NCI-H2081 (cell line): ENCODE measurements at regions not wholly inside any gene's neighbourhood (a gene's known extent, or its start where the extent isn't known, plus 50 kb on each side); places are given as distances from the start of the nearest gene placed in this dataset.
"Not testable (repeated sequence)": the region's sequence is repeated elsewhere in the genome, so short reads cannot be mapped to it uniquely, and the experiment has no call there.

ENCODE experiments used
- DNase-seq, 2 experiments: peaks; one replicate each; lab custom pipeline; 2025; lab: John Stamatoyannopoulos, UW

DNA sequence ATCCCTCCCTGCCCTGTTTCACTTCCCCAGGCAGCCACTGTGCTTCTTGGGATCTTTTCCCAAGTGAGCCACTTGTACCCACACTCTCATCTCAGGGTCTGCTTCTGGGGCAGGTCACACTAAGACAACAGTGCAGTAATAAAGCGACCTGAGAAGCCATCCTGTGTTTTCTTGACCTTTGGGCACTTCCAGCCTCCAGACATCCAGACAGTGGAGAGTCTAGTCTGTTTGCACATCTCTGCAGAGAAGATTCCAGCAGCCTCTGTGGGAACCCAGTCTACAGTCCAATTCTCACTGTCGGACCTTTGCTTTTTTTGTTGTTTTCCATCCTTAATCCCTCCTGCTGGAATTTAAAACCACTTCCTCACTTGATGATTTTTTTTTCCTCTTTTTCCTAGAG is 50.3 kb upstream of the ATP6AP2 start:
- DNase-seq: no peak

DNA sequence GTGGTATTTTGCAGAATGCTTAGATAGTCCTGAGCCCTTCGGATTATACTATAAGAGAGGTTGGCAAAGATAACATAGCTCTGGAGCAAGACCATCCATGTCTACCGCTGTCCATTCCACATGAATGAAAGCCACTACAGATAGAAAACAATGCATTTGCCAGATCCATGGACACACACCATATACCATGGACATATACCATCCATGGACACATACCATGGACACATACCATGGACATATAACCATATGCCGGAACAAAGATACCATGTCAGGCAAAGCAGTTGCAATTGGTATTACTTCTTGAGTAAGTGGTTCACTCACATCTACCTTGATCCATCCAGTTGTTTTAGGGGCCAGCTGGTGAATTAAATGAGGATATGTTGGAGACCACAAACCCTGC is 53.2 kb upstream of the ATP6AP2 start:
- DNase-seq: no peak

DNA sequence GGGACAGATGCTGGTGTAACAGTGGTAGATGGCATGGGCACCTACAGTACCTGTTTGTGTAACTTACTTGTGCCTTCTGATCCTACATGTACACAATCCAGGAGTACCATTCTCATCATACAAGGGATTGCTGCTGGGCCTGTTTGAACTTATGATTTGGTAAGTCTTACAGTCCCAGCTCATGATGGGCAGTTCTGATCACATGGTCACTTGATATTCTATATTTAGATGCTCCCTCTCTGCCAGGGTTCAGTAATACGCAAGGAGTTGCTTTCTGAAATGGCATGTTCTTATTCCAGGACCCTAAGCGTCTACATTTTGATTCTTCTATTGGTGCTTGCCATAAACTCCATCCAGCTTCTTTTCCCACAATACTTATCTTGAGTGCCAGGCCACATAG is 54.4 kb upstream of the ATP6AP2 start:
- DNase-seq: no peak

DNA sequence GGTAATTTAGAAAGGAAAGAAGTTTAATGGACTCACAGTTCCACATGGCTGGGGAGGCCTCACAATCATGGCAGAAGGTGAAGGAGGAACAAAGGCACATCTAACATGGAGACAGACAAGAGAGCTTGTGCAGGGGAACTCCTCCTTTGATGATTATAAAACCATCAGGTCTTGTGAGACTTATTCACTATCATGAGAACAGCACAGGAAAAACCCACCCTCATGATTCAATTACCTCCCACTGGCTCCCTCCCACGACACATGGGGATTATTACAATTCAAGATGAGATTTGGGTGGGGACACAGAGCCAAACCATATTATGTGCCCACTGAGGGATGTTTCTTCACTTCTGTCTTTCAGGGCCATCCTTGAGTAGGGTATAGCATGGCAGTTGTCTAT is 54.9 kb upstream of the ATP6AP2 start:
- DNase-seq: not testable (repeated sequence)

DNA sequence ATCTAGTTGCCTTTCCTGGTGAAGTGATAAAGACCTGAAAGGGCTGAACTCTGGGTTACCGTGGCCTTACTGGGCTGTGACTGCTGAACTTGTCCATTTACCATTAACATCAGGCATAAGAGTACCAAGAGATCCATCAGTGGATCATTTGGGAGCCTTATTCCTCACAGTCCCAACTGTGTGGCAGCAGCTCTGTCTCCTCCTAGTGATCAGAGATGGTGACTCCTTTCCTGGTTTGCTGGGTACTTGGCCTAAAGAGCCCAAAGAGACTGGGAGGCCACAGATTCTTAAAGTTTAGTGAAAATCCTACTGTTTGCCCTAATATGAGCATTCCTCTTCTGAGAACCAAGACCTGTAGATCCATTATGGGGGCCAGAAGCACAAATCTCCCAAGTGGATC is 56.3 kb upstream of the ATP6AP2 start:
- no peak for DNase-seq

DNA sequence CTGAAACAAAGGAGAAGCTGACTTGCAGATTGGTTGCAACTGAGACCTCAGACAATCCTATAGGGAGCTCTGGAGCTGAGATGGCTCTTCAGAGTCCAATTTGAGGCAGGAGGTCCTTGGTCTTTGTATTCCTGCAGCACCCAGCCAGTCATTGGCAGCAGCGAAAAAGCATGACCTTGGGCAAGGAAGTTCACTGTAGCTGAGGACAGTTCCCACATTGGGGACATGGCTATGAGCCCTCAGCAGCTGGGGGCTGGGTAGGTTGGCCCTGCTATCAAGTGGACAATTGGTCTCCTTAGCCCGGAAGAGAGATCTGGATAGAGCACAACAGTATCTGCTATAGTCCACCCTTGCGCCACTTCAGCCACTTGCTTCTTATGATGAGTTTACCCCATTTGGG is 56.9 kb upstream of the ATP6AP2 start:
- no peak for DNase-seq

DNA sequence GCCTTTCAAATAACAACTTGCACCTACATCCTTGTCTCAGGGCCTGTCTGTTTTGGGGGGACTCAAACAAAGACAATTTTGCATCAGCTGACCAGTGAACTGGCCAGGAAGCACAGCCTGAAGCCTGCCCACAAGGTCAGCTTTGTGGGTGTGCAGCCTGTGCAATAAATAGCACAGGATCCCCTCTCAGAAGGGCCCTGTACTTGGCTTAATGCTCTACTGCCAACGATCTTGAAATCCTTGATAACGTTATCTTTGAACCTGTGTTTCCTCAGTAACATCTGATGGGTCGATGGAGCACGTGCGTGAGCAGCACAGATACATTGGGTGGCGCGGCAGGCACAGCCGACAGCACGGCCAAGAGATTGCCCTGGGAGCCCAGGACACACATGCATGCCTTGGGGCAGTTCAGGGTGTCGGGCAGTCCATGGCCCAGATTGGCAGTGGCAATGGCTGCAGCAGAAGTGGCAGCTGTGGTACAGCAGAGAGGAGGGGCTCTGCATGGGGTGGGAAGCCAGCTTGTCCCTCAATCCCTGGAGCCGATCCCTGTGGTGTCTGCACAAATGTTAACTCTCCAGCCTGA is 58.8 kb upstream of the ATP6AP2 start:
- no peak for DNase-seq

DNA sequence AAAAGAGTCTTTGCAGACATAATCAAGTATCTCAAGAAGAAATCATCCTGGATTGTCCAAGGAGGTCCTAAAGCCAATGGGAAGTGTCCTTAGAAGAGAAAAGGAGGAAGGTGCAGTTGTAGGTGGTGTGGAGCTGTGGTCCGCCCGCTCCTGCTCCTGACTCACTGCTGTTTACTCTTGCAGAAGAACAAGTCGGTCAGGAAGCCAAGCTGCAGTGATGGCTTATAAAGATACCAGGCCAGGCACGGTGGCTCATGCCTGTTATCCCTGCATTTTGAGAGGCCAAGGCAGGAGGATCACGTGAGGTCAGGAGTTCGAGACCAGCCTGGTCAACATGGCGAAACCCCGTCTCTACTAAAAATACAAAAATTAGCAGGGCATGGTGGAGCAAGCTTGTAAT is 66.4 kb upstream of the ATP6AP2 start:
- DNase-seq: no peak

DNA sequence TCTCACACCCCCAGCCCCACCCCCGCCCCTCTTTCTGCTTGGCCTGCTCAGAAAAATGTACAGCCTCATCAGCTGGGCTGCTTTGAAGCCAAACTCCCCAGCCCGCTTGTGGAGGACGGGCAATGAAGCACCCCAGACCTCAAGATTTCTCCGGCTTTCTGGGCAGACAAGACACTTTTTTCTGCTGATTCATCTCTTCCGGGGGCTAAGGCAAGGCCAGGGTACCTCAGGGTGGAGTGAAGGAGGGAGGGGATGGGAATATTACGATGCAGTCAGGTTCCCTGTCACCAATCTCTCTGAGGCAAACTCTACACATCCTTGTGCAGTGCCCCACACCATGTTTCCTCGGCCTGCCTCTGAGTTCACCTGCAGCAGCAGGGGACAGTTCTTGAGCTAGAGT is 66.9 kb upstream of the ATP6AP2 start:
- no peak for DNase-seq

DNA sequence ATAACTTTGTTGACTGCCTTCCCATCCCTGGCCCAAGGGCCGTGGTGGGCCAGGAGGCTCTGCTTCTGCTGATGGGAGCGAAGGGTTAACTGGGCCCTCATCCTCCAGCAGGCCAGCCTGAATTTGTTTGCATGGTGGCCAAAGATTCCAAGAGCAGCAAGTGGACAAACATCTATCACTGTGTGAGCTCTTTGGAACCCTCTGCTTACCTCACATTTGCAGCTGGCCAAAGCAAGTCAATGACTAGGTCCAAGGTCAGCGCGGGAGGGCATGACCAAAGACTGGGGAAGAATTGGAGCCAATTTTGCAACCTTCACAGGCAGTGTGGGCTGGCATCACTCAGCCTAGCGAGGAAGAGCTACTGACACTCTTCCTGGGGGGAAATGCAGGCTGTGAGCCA is 67.8 kb upstream of the ATP6AP2 start:
- DNase-seq: no peak

DNA sequence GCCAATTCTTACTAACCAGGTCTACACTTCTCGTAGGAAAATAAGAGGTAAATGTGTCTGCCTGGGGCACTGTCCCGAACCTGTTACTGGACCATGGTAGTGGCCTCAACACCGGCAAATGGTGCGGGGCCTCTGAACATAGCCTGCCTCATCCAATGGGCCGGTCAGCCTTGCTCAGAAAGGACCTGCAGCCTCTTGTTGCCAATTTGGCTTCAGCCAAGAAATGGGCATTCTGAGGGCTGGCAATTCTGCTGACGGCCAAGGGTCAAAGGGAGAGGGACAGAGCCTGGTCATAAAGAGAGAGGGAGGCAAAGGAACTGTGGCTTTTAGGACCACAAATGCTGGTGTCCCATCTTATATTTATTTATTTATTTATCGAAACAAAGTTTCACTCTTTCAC is 69.5 kb upstream of the ATP6AP2 start:
- no peak for DNase-seq

DNA sequence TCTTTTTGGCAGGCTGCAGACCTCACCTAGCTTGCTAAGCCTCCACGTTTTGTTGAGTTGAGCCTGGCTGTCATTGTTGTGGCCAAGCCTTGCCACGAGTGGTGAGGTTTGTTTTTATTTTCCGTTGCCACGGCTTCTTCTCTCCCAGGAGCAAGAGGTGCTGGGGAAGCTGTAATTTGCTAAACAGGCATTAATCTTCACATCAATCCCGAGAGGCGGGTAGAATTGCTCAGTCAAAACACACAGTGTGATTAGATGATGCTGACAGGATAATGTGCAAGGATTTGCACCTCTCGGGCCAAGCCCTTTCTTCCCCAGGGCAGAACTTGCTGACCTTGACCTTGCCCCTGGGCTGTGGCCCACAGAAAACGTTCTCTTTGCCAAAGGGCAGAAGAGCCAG is 72.2 kb upstream of the ATP6AP2 start:
- DNase-seq: no peak

DNA sequence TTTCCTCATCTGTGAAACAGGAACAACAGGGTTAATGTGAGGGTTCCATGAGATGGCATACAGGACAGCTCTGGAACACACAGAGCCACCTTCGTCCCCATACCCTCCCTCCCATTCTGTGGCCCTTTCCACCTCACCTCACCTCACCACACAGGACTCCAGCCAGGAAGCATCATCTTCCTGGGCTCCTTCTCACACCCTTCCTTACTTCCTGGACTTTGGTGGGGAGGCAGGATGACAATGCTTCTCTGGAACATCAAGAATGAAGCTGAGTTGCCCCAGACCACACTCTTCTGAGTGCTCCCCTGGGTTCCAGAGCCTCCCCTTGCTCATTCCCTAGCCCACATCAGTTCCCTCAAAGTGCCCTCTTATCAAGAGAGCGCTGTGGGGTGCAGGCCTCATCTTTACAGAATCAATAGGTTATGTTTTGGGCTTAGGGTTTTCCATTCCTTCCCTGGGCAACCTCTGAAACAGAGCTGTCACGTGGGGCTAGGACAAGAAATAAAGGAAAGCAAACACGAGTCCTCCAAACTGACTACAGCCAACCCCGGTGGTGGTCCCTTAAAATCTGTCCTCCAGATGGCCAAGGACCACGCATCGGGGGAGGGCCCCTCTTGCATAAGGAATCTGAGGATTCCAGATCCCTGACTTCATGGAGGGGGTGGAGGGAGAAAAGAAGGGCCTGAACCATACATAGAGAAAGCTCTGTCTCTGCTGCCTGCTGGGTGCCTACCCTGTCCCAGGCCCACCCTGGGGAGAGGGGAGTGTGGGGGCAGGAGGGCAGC is 74.4 kb upstream of the ATP6AP2 start:
- no peak for DNase-seq

DNA sequence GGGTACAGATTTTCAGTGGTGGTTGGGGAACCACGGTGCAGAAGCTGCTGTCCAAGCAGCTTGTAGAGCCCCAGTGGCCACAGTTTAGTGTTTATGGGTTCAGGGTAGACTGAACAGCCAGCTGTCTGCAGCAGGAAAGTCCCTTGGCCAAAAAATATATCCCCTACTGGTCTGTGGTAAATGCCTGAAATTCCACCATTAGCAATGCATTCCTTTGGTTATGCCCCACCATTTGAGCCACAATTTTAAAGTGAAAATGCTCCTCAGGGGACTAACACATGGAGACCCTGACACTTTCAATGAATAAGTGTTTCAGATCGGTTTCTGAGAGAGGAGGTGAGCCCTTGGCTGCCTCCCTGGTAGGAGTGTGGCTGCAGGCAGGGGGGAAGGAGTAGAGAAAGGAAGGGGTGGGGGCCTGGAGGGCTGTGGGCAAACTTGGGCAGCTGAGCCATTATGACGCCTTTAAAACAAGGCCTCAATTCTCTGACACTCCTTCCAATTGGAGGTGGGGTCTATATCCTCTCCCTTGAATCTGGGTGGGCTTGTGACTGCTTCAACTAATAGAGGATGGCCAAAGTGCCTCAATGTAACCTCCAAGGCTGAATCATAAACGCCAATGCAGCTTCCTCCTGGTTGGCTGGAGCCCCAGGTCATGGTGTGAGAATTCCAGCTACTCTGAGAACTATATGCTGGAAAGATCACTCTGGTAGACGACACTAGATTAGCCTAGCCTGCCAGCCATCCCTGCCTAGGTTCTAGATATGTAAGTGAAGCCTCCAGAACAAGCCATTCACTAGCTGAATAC is 75.8 kb upstream of the ATP6AP2 start:
- DNase-seq: no peak

DNA sequence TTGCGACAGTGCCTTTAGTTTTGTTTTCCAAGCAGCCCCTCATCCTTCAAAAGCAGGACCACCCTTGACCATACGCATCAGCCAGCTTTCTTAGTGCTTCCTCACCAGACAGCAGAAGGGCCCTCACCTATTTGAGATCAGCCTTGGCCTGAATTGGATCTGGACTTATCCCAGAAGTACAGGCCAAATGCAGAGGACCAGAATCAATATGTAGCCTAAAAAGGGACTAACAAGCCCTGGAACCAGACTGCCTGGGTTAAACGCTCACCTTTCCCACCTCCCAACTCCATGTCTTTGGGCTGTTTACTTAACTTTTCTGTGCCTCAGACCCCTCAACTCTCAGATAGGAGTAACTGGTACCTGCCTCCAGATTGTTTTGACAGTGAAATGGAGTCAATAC is 77.7 kb upstream of the ATP6AP2 start:
- no peak for DNase-seq

DNA sequence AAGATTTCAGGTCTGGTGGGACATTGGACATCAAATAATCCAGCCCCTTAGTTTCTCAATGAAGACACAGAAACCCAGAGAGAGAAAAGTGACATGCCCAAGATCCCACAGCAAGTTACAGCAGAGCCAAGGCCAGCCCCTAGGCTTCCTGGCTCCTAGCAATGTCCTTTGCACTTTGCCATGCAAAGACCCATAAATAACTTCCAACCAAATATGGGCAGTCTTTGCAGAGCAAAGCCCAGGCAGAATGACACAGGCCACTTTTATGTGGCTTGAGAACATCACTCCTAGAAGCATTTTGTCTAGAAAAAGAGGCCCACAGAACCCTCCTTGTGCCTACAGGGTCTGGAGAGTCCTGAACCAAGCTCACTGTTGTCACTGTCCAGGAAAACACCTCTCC is 78.1 kb upstream of the ATP6AP2 start:
- DNase-seq: no peak

DNA sequence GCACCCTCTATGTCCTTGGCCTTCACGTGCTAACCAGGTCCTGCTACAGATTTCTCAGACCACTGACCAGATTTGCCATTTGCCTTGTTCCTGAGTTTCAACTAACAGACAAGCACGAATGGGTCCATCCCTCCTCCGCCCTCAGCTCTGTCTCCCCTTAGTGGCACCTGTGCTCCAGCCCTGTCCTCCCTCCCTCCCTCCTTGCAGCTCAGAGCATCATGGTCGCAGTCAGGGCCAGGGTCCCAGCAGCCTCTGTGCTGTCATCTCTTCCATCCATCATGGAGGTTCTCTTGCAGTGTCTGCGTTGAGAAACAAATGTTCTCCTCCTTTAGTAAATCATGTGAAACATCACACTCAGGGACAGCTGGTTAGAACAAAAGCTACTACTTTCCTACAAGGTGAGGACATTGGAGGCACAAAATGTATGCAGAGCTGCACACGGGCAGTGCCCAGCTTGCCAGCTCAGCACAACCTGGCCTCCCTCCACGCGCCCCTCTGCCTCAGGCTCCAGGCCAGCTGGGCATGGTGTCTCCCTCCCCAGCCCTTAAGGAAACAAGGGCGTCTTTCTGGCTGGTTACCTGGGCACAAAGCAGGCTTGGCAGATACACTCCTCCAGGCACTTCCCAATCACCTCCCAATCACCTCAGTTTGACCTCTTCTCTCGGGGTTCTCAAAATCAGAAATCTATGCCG is 79.5 kb upstream of the ATP6AP2 start:
- DNase-seq: no peak

DNA sequence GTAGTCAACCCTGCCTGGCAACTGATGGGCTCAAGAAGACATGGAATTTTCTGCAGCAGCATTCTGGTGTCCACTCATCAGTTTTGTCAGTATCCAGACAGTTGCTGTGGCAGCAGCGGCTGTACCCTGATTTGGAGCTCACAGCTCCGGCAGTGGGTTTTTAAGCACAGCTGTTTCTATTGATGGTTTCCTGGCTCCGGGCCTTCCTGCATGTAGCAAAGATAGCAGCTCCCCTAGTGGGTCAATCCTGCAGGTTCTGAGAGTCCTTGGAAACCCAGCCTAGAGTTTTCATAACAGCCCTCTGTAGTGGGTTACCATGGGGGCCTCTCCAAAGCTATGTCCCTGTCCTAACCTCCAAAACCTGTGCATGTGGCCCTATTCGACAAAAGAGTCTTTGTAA is 84.0 kb upstream of the ATP6AP2 start:
- no peak for DNase-seq

DNA sequence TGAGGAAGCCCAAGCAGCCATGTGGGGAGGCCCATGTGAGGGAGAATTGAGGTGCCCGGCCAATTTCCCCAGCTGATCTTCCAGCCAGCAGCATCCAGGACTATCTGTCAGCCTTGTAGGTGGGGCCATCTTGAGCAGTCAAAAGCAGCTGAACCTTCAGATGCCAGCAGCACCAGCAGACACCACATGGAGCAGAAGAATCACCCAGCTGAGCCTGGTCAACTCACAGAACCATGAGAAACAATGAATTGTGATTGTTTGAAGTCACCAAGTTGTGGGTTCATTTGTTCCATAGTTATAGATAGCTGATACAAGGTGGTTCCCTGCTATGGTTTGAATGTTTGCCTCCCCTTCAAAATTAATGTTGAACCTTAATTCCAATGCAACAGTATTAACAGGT is 85.1 kb upstream of the ATP6AP2 start:
- DNase-seq: no peak

DNA sequence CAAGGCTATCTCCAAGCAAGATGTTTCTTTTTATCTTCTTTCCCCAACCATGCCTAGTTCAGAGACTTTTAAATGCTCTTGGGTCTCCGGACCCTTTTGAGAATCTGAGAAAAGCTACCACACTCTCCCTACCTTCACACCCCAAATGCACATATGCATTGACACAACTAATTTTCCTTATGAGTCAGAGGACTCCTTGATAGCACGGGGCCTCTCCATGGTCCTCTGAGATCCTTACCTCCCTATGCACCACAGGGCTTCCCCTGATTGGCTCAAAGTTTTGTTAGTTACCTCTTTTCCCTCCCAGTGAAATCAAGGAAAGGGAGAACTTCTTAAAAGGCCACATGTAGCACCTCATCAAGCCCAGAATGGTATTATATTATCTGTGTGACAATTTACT is 86.8 kb upstream of the ATP6AP2 start:
- no peak for DNase-seq

DNA sequence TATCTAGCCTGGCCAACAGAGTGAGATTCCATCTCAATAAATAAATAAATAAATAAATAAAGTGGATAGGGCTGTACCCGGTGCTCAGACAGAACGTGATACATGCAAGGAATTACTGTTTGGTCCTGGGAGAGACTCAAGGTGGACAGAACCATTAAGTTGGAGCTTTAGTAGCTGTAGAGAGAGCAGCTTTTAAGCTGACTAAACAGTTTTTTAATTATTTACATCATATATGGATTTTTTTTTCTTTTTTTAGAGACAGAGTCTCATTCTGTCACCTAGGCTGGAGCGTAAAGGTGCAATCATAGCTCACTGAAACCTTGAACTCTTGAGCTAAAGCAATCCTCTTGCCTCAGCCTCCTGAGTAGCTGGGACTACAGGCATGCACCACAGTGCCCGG is 92.5 kb upstream of the ATP6AP2 start:
- DNase-seq: no peak

DNA sequence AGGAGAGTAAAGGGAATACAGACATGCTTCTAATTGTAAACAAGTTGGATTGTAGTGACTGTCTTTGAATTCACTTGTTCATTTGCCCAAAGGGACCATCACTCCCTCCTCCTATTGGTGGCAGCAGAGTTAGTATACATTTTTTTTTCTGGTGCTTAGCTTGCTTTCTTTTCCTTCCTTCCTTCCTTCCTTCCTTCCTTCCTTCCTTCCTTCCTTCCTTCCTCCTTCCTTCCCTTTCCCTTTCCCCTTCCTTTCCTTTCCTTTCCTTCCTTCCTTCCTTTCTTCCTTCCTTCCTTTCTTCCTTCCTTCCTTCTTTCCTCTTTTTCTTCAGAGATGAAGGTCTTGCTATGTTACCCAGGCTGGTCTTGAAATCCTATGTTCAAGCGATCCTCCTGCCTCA is 94.8 kb upstream of the ATP6AP2 start:
- no peak for DNase-seq
